Calu3 (cell line): ENCODE measurements at regions not wholly inside any gene's neighbourhood (a gene's known extent, or its start where the extent isn't known, plus 50 kb on each side); places are given as distances from the start of the nearest gene placed in this dataset.
"Not testable (repeated sequence)": the region's sequence is repeated elsewhere in the genome, so short reads cannot be mapped to it uniquely, and the experiment has no call there.

ENCODE experiments used
- BruUV-seq: library from RNA; stranded (reverse); fragments of 400-500 nt; replicated peaks from 2 replicates; lab custom pipeline; 2021; lab: Mats Ljungman, UMichigan
- CTCF ChIA-PET: fragments of 300-600 bp; sonication (Branson Sonifier 250); formaldehyde crosslinking; loops from one replicate; lab custom pipeline; 2022; ENCODE audit warnings: antibody characterized with exemption; lab: Charles Lee
- DNase-seq: peaks from one replicate; pipeline ENCODE4 v3.0.0; 2022
- H3K27ac Mint-ChIP-seq: one replicate; pipeline ENCODE4 v1.8.0; 2022; ENCODE audit warnings: mixed read lengths; ENCODE audit not compliant: unreplicated experiment
- H3K27me3 Mint-ChIP-seq: one replicate; pipeline ENCODE4 v1.8.0; 2022; ENCODE audit warnings: mixed read lengths; ENCODE audit not compliant: unreplicated experiment
- H3K36me3 Mint-ChIP-seq: one replicate; pipeline ENCODE4 v1.8.0; 2022; ENCODE audit warnings: mild to moderate bottlenecking, moderate library complexity, mixed read lengths; ENCODE audit not compliant: insufficient read depth, unreplicated experiment
- H3K4me1 Mint-ChIP-seq: one replicate; pipeline ENCODE4 v1.8.0; 2022; ENCODE audit warnings: mild to moderate bottlenecking, low read depth, mixed read lengths; ENCODE audit not compliant: unreplicated experiment
- H3K4me3 Mint-ChIP-seq: one replicate; pipeline ENCODE4 v1.8.0; 2022; ENCODE audit warnings: mild to moderate bottlenecking, low read depth, moderate library complexity, mixed read lengths; ENCODE audit not compliant: unreplicated experiment
- H3K9me3 Mint-ChIP-seq: one replicate; pipeline ENCODE4 v1.8.0; 2022; ENCODE audit warnings: low read depth, mixed read lengths; ENCODE audit not compliant: unreplicated experiment
- intact Hi-C: fragments of 100-400 bp; cut with micrococcal nuclease; formaldehyde crosslinking; loops from one replicate; pipeline ENCODE4 v1.10.0; 2022; ENCODE audit not compliant: unreplicated experiment
- TF ChIP-seq, protein P1 (sequence below): fragments of 200-600 bp; IDR thresholded peaks from one replicate; pipeline ENCODE4 v1.8.0; 2022; ENCODE audit warnings: antibody characterized with exemption; ENCODE audit not compliant: unreplicated experiment

DNA sequence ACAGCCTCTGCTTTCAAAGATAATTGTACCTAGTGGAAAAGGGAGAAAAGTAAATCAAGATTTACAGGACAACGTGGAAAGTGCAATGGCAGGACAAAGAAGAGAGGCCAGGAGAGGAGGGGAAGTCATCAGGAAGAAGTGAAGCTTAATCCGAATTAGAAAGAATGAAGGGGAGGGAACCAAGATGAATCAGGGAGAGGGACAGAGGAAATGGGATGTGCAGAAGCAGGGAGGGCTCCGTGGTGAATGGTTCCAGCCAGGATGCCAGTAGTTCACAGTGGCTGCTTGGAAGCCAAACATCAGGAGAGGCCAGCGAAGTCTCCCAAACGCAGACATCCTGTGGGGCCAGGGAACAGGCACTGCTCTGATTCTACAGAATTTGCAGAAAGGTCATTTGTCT, 144.4 kb downstream of the LIG4 start:
- no peak overlapping the region for H3K27ac Mint-ChIP-seq
- intact Hi-C loops: loop anchor here (1.0 kb wide), 1 partner anchor 35 kb away; no protein-coding TSS in a partner anchor
- DNase-seq: no peak
- BruUV-seq: no TSS peak
- CTCF ChIA-PET: no interaction called here
- H3K4me1 Mint-ChIP-seq: peaks cover 19% of the 10 kb centered on the region
- TF ChIP-seq, protein P1, sequence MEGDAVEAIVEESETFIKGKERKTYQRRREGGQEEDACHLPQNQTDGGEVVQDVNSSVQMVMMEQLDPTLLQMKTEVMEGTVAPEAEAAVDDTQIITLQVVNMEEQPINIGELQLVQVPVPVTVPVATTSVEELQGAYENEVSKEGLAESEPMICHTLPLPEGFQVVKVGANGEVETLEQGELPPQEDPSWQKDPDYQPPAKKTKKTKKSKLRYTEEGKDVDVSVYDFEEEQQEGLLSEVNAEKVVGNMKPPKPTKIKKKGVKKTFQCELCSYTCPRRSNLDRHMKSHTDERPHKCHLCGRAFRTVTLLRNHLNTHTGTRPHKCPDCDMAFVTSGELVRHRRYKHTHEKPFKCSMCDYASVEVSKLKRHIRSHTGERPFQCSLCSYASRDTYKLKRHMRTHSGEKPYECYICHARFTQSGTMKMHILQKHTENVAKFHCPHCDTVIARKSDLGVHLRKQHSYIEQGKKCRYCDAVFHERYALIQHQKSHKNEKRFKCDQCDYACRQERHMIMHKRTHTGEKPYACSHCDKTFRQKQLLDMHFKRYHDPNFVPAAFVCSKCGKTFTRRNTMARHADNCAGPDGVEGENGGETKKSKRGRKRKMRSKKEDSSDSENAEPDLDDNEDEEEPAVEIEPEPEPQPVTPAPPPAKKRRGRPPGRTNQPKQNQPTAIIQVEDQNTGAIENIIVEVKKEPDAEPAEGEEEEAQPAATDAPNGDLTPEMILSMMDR: no peak
- no peaks in the 10 kb centered on the region for H3K27me3 Mint-ChIP-seq
- H3K36me3 Mint-ChIP-seq: no peaks in the 10 kb centered on the region
- no peaks in the 10 kb centered on the region for H3K9me3 Mint-ChIP-seq
- H3K4me3 Mint-ChIP-seq: no peak overlapping the region

DNA sequence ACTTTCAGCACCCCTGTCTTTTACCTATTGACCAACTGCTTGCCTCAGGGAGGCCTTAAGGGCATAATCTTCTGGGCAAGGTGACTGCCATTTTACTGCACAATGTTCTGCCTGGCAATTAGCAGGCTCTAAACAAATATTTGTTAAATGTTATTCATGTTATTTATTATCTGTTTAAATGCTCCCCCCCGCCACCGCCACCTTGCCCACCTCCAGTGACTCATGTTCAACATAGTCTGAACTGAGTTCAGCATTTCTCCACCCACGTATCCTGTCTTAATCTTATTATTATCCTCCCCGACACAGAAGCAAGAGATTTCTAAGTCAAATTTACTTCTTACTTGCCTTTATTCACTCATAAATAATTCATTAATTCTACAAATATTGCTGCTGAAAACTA, 144.8 kb downstream of the LIG4 start:
- Mint-ChIP-seq H3K36me3 (no peaks in the 10 kb centered on the region), H3K27ac (peak overlapping the region; percentile 89), H3K27me3 (no peaks in the 10 kb centered on the region), H3K4me3 (no peak overlapping the region), H3K4me1 (peaks cover 19% of the 10 kb centered on the region), H3K9me3 (no peaks in the 10 kb centered on the region)
- CTCF ChIA-PET: no interaction called here
- BruUV-seq: no TSS peak
- DNase-seq: no peak
- intact Hi-C loops: loop anchor here (1.0 kb wide), 1 partner anchor 34 kb away; no protein-coding TSS in a partner anchor
- TF ChIP-seq, protein P1: no peak

DNA sequence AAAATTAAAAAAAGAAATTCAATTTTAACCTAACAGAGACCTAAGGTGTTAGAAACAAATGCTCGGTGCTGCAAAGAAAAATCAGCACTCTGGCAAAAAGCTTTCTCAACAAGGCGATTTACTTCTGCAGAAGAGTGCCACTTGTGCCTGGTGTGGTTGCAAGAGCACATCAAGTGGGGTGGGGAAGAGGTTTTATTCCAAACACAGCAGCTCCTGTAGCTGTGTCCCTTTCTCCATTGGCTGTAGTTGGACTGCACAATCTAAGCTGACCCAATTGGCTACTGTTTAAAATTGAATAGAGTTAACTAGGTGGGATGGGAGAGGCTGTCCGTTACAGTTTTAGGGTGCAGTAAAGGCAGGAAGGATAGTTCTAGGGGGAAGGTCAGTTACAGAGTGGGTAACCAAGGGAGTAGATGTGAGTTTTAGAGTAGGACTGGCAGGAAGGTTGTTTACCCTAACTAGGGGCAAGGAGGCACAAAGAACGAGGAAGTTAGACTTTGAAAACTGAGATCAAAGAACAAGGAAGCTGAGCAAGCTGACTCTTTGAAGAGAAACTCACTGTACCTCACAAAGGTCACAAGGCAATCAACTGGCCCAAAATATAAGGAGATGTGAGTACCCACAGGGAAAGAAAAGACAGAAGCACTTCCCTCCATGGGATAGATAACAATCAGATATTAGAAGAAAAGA, 145.7 kb downstream of the LIG4 start:
- Mint-ChIP-seq H3K36me3 (no peaks in the 10 kb centered on the region), H3K27ac (peak overlapping the region; percentile 89), H3K4me1 (peaks cover 19% of the 10 kb centered on the region), H3K27me3 (no peaks in the 10 kb centered on the region), H3K4me3 (no peak overlapping the region), H3K9me3 (no peaks in the 10 kb centered on the region)
- CTCF ChIA-PET: no interaction called here
- no TSS peak for BruUV-seq
- intact Hi-C loops: loop anchor here (1.0 kb wide), 1 partner anchor 33 kb away; no protein-coding TSS in a partner anchor
- no peak for DNase-seq
- TF ChIP-seq, protein P1: no peak

DNA sequence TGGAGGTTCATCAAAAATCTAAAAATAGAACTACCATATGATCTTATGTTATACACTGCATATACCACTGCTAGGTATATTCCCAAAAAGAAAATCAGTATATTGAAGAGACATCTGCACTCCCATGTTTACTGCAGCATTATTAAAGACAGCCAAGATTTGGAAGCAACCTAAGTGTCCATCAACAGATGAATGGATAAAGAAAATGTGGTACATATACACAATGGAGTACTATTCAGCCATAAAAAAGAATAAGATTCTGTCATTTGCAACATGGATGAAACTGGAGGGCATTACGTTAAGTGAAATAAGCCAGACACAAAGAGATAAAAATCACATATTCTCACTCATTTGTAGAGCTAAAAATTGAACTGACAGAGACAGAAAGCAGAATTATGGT, 151.0 kb downstream of the LIG4 start:
- BruUV-seq, H3K27me3 Mint-ChIP-seq, H3K9me3 Mint-ChIP-seq, H3K36me3 Mint-ChIP-seq, DNase-seq, intact Hi-C loops, CTCF ChIA-PET, H3K27ac Mint-ChIP-seq, H3K4me3 Mint-ChIP-seq, H3K4me1 Mint-ChIP-seq: not testable (repeated sequence)

DNA sequence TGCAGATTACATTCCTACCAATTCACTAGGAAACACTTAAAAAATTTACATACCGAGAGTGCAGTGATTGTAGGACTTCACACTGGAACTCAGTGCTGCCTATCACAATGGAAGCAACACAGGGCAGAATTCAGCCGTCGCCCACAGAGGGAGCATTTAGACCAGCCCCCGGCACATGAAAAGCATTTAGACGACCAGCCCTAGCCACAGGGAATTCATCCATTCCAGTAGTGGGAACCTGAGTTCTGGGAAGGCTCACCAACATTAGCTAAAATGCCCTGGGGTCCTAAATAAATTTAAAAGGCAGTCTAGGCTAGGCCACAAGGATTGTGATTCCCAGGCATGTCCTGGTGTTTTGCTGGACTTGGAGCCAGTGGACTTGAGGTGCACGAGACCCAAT, 155.2 kb downstream of the LIG4 start:
- no peak overlapping the region for H3K4me3 Mint-ChIP-seq
- no peak overlapping the region for H3K27ac Mint-ChIP-seq
- H3K36me3 Mint-ChIP-seq: no peaks in the 10 kb centered on the region
- H3K27me3 Mint-ChIP-seq: no peaks in the 10 kb centered on the region
- CTCF ChIA-PET: no interaction called here
- intact Hi-C loops: no loop called here
- TF ChIP-seq, protein P1: no peak
- DNase-seq: no peak
- no TSS peak for BruUV-seq
- H3K4me1 Mint-ChIP-seq: no peaks in the 10 kb centered on the region
- no peaks in the 10 kb centered on the region for H3K9me3 Mint-ChIP-seq
